SK-N-SH (cell line): ENCODE measurements at regions not wholly inside any gene's neighbourhood (a gene's known extent, or its start where the extent isn't known, plus 50 kb on each side); places are given as distances from the start of the nearest gene placed in this dataset.

ENCODE experiments used
- CTCF ChIA-PET: fragments of 300-600, 350-600 bp; formaldehyde crosslinking; extraction: SDS; loops from one replicate; lab custom pipeline; 2021; lab: Yijun Ruan, JAX
- POLR2A ChIA-PET: fragments of 350-600 bp; sonication (Branson Sonifier 250); formaldehyde crosslinking; extraction: SDS; loops from one replicate; lab custom pipeline; 2020; ENCODE audit warnings: antibody characterized with exemption, inconsistent platforms; lab: Yijun Ruan, JAX
- DNase-seq: peaks from one replicate; pipeline ENCODE4 v3.0.0; 2012
- H2AFZ ChIP-seq: fragments of 200-600 bp; sonication (generic); 2 replicates; pipeline ENCODE4 v1.8.1; 2016; ENCODE audit warnings: antibody characterized with exemption, mild to moderate bottlenecking, low read depth
- H3F3A ChIP-seq: fragments of 200-600 bp; sonication (generic); replicated peaks from 2 replicates; pipeline ENCODE3; 2016; ENCODE audit warnings: antibody characterized with exemption, mild to moderate bottlenecking; ENCODE audit not compliant: insufficient read depth
- H3K27ac ChIP-seq, 2 experiments: fragments of 200-500 bp in 1 of 2; fragments of 200-600 bp in 1 of 2; sonication (Bioruptor generic) in 1 of 2; sonication (generic), shearing (Covaris generic) in 1 of 2; 2 replicates each; pipeline versions ENCODE4 v1.5.1 to v1.6.1; 2014 to 2016; ENCODE audit warnings: low read depth in 2 of 2, inconsistent platforms in 1 of 2, low read length in 1 of 2, mild to moderate bottlenecking in 1 of 2, mixed read lengths in 1 of 2
- H3K27me3 ChIP-seq: fragments of 200-600 bp; sonication (generic), shearing (Covaris generic); 2 replicates; pipeline ENCODE4 v1.6.1; 2016; ENCODE audit warnings: mixed run types; ENCODE audit not compliant: insufficient read depth
- H3K36me3 ChIP-seq, 2 experiments: fragments of 200-500 bp in 1 of 2; fragments of 200-600 bp in 1 of 2; sonication (Bioruptor generic) in 1 of 2; sonication (generic) in 1 of 2; replicated peaks in 1 of 2; 2 replicates each; pipeline versions ENCODE3 to v1.5.1; 2014 to 2016; ENCODE audit warnings: low read length in 1 of 2, mild to moderate bottlenecking in 1 of 2; ENCODE audit not compliant: insufficient read depth in 2 of 2, control insufficient read depth in 1 of 2
- H3K4me1 ChIP-seq, 2 experiments: fragments of 200-500 bp in 1 of 2; fragments of 200-600 bp in 1 of 2; sonication (Bioruptor generic) in 1 of 2; sonication (generic), shearing (Covaris generic) in 1 of 2; 2 replicates each; pipeline versions ENCODE4 v1.5.1 to v1.6.1; 2014 to 2016; ENCODE audit warnings: low read depth in 1 of 2, low read length in 1 of 2, mixed run types in 1 of 2; ENCODE audit not compliant: insufficient read depth in 2 of 2, control insufficient read depth in 1 of 2
- H3K4me2 ChIP-seq: fragments of 200-600 bp; sonication (generic), shearing (Covaris generic); 2 replicates; pipeline ENCODE4 v1.6.1; 2017; ENCODE audit warnings: mixed run types
- H3K4me3 ChIP-seq, 2 experiments: fragments of 200-500 bp in 1 of 2; fragments of 200-600 bp in 1 of 2; sonication (Bioruptor generic) in 1 of 2; sonication (generic), shearing (Covaris generic) in 1 of 2; 2 replicates each; pipeline versions ENCODE4 v1.5.1 to v1.8.1; 2014 to 2016; ENCODE audit warnings: low read depth in 2 of 2, inconsistent platforms in 1 of 2, low read length in 1 of 2, mild to moderate bottlenecking in 1 of 2, mixed read lengths in 1 of 2, moderate library complexity in 1 of 2
- H3K79me2 ChIP-seq: fragments of 200-600 bp; sonication (generic); 2 replicates; pipeline ENCODE4 v1.8.1; 2017; ENCODE audit warnings: mild to moderate bottlenecking; ENCODE audit not compliant: insufficient read depth
- H3K9ac ChIP-seq: fragments of 200-600 bp; sonication (generic); 2 replicates; pipeline ENCODE4 v1.6.1; 2017; ENCODE audit warnings: mixed run types
- H3K9me2 ChIP-seq: fragments of 200-600 bp; sonication (generic); 2 replicates; pipeline ENCODE4 v1.6.1; 2017; ENCODE audit warnings: mixed run types
- H3K9me3 ChIP-seq: fragments of 200-600 bp; sonication (generic); 2 replicates; pipeline ENCODE4 v1.6.1; 2017; ENCODE audit warnings: mixed run types, mild to moderate bottlenecking, moderate library complexity
- H4K20me1 ChIP-seq: fragments of 200-600 bp; sonication (generic); 2 replicates; pipeline ENCODE4 v1.6.1; 2017; ENCODE audit warnings: mild to moderate bottlenecking, mixed run types; ENCODE audit not compliant: insufficient read depth
- JUND ChIP-seq: IDR thresholded peaks from 2 replicates; pipeline ENCODE4 v1.4.0; 2012
- MEF2A ChIP-seq: IDR thresholded peaks from 2 replicates; pipeline ENCODE4 v1.4.0; 2012; ENCODE audit warnings: low read depth, borderline replicate concordance
- SMC3 ChIP-seq: IDR thresholded peaks from 2 replicates; pipeline ENCODE4 v1.6.1; 2012; ENCODE audit warnings: low read depth, low read length, improper control_type of control experiment
- TAF1 ChIP-seq: IDR thresholded peaks from 2 replicates; pipeline ENCODE4 v1.6.1; 2012; ENCODE audit warnings: low read depth, mild to moderate bottlenecking, low read length, moderate library complexity, borderline replicate concordance
- USF1 ChIP-seq: IDR thresholded peaks from 2 replicates; pipeline ENCODE4 v1.4.0; 2012; ENCODE audit warnings: low read depth, borderline replicate concordance
- USF2 ChIP-seq: fragments of 150-350 bp; IDR thresholded peaks from 2 replicates; pipeline ENCODE4 v1.6.1; 2017; ENCODE audit warnings: antibody characterized with exemption, low read length, low read depth, borderline replicate concordance
- WGBS: methylation state at CpG from one replicate; pipeline ENCODE4 v1.1.6; 2017; ENCODE audit warnings: low lambda C conversion rate; 5-methylcytosine and 5-hydroxymethylcytosine counted together
- TF ChIP-seq, protein P1 (sequence below): IDR thresholded peaks from 2 replicates; pipeline ENCODE4 v1.6.1; 2012; ENCODE audit warnings: mild to moderate bottlenecking, low read depth, low read length, moderate library complexity
- TF ChIP-seq, protein P2 (sequence below): fragments of 150-350 bp; IDR thresholded peaks from 2 replicates; pipeline ENCODE4 v1.6.1; 2016; ENCODE audit warnings: mild to moderate bottlenecking, low read depth, low read length

DNA sequence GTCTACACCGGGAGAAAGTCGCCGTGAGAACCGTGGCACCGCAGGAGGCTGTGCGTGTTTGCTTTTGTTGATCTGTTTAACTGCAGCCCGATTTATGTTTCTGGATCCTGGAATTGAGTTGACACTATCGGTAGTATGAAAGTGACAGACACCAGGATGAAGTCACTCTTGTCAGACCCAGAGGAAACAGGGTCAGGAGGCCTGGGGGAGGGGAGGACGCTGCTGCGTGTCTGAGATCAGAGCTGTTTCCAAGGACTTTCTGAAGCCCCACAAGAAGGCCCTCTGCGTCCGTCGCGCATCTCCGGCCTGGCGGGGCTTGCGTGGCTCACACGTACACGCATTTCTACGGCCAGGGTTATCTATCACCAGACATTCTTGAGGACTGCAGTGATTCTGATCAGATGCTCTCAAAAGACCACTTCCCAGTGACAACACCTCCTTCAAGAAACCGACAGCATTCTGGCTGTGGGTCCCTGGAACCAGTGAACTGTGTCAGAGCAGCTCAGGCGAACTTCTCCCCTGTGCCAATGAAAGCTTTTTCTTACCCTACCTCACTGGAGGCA, 263.4 kb downstream of the ADGRD1 start:
- CTCF ChIA-PET, result interaction anchor here (1.3 kb wide), 1 partner anchor 238 kb away, joined by 3 read pairs; no protein-coding TSS in a partner anchor
- H3K9me3 ChIP-seq, result no peaks in the 10 kb centered on the region

DNA sequence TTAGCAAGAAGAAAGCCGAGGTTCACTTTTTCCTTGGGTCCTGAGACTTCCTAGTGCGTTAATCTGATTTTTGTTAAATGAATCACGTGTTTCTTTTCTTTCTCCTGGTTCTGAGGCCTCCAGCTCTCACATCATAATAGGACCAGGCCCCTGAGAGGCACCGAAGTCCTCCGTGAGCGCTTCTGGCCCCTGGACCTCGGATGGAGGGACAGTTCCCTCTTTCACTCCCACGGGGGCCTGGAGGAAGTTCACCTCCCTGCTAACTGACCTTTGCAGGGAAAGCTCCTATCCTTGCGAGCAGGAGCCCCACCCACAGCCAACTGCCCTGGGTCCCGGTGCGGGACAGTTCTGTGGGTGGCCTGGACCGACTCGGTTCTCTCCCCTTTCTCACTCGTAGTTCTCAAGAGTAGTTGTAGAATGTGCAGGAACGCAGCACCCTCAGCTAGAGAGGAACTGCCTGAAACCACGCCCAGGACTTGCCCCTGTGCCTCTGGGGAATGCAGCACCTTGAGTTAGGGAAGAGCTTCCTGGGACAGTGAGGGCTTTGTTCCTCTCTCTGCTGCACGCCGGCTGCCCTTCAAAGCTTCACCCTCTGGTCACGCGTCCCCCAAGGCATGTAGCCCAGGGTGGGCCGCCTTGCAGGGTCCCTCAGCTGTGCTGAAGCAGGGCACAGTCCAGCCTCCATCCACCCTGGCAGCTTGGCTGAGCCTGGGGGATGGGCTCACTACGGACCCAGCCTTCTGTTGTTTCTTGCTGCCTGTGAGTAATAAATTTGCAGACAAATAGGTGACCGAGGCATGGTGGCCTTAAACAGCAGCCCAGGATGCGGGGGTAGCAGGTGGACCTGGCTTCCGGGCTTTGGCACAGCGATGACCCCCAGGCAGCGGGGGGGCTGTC, 264.6 kb downstream of the ADGRD1 start:
- 58% methylated on average over 24 of the region's 27 CpGs for WGBS
- CTCF ChIA-PET, result interaction anchor here (1.3 to 1.6 kb wide), 2 partner anchors 113 to 236 kb away, joined by 3 to 4 read pairs; no protein-coding TSS in a partner anchor

More for the DNA sequence above, 263.4 kb downstream of the ADGRD1 start:
- TF ChIP-seq, protein P1, sequence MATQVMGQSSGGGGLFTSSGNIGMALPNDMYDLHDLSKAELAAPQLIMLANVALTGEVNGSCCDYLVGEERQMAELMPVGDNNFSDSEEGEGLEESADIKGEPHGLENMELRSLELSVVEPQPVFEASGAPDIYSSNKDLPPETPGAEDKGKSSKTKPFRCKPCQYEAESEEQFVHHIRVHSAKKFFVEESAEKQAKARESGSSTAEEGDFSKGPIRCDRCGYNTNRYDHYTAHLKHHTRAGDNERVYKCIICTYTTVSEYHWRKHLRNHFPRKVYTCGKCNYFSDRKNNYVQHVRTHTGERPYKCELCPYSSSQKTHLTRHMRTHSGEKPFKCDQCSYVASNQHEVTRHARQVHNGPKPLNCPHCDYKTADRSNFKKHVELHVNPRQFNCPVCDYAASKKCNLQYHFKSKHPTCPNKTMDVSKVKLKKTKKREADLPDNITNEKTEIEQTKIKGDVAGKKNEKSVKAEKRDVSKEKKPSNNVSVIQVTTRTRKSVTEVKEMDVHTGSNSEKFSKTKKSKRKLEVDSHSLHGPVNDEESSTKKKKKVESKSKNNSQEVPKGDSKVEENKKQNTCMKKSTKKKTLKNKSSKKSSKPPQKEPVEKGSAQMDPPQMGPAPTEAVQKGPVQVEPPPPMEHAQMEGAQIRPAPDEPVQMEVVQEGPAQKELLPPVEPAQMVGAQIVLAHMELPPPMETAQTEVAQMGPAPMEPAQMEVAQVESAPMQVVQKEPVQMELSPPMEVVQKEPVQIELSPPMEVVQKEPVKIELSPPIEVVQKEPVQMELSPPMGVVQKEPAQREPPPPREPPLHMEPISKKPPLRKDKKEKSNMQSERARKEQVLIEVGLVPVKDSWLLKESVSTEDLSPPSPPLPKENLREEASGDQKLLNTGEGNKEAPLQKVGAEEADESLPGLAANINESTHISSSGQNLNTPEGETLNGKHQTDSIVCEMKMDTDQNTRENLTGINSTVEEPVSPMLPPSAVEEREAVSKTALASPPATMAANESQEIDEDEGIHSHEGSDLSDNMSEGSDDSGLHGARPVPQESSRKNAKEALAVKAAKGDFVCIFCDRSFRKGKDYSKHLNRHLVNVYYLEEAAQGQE, result no peak
- TF ChIP-seq SMC3, result no peak
- Histone ChIP-seq H4K20me1 (no peaks in the 10 kb centered on the region), H2AFZ (no peak overlapping the region), H3K27ac (no peak overlapping the region), H3K9me2 (no peaks in the 10 kb centered on the region), H3K27me3 (no peaks in the 10 kb centered on the region), H3K79me2 (no peaks in the 10 kb centered on the region), H3K4me3 (no peak overlapping the region), H3K9ac (no peak overlapping the region), H3K4me1 (peaks cover 0 to 19% of the 10 kb centered on the region in 2 experiments; a peak in 1 of 4 replicates), H3K4me2 (no peak overlapping the region), H3F3A (no peaks in the 10 kb centered on the region), H3K36me3 (no peaks in the 10 kb centered on the region)
- DNase-seq, result no peak
- 73% methylated on average over 19 of the region's 22 CpGs for WGBS
- POLR2A ChIA-PET, result no interaction called here

More for the DNA sequence above, 264.6 kb downstream of the ADGRD1 start:
- TF ChIP-seq, protein P2, sequence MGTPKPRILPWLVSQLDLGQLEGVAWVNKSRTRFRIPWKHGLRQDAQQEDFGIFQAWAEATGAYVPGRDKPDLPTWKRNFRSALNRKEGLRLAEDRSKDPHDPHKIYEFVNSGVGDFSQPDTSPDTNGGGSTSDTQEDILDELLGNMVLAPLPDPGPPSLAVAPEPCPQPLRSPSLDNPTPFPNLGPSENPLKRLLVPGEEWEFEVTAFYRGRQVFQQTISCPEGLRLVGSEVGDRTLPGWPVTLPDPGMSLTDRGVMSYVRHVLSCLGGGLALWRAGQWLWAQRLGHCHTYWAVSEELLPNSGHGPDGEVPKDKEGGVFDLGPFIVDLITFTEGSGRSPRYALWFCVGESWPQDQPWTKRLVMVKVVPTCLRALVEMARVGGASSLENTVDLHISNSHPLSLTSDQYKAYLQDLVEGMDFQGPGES, result no peak
- TF ChIP-seq MEF2A, result no peak
- TF ChIP-seq USF2, result no peak
- no peak for TF ChIP-seq USF1
- TF ChIP-seq JUND, result no peak
- TF ChIP-seq TAF1, result no peak
- TF ChIP-seq, all 33 proteins: peak for 0
- Histone ChIP-seq H3K79me2 (no peaks in the 10 kb centered on the region), H2AFZ (no peak overlapping the region), H3K9me2 (no peaks in the 10 kb centered on the region), H3K9ac (no peak overlapping the region), H3K27me3 (no peaks in the 10 kb centered on the region), H3K4me2 (no peak overlapping the region), H4K20me1 (no peaks in the 10 kb centered on the region), H3K36me3 (no peaks in the 10 kb centered on the region), H3F3A (no peaks in the 10 kb centered on the region), H3K4me1 (peaks cover 0 to 26% of the 10 kb centered on the region in 2 experiments; a peak in 1 of 4 replicates), H3K9me3 (no peaks in the 10 kb centered on the region), H3K27ac (no peak overlapping the region), H3K4me3 (no peak overlapping the region)
- DNase-seq, result no peak
- POLR2A ChIA-PET, result no interaction called here
